Spleen (tissue), 7 donors: ENCODE measurements at regions not wholly inside any gene's neighbourhood (a gene's known extent, or its start where the extent isn't known, plus 50 kb on each side); places are given as distances from the start of the nearest gene placed in this dataset.

Source experiments
- POLR2AphosphoS5 ChIP-seq, 3 donors: sonication (generic); formaldehyde crosslinking; IDR thresholded peaks; one replicate each; pipeline ENCODE4 v1.5.1; 2017; ENCODE audit warnings: antibody characterized with exemption in 3 of 3
- TF ChIP-seq, protein P1 (sequence below), 11 experiments: fragments of 200-600 bp in 7 of 11; fragments of 450-650 bp in 4 of 11; sonication (generic) in 4 of 11; IDR thresholded peaks in 8 of 11; conservative IDR thresholded peaks in 3 of 11; 1 replicate in 7 of 11; 2 replicates in 4 of 11; pipeline versions ENCODE4 v1.4.0 to v1.8.0; 2016 to 2021; ENCODE audit warnings: antibody characterized with exemption in 11 of 11, inconsistent platforms in 4 of 11, mild to moderate bottlenecking in 1 of 11
- donor health status: DM: no; HTN: no; CAD: no; lungs with moderate emphysema.
- donor health status: DM: no; HTN: no; CAD: no.
- donor health status: DM: no; HTN: no; CAD: no.

- TF ChIP-seq, protein P1, sequence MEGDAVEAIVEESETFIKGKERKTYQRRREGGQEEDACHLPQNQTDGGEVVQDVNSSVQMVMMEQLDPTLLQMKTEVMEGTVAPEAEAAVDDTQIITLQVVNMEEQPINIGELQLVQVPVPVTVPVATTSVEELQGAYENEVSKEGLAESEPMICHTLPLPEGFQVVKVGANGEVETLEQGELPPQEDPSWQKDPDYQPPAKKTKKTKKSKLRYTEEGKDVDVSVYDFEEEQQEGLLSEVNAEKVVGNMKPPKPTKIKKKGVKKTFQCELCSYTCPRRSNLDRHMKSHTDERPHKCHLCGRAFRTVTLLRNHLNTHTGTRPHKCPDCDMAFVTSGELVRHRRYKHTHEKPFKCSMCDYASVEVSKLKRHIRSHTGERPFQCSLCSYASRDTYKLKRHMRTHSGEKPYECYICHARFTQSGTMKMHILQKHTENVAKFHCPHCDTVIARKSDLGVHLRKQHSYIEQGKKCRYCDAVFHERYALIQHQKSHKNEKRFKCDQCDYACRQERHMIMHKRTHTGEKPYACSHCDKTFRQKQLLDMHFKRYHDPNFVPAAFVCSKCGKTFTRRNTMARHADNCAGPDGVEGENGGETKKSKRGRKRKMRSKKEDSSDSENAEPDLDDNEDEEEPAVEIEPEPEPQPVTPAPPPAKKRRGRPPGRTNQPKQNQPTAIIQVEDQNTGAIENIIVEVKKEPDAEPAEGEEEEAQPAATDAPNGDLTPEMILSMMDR (IDR thresholded peaks at IDR 0.05 in 8 of 11, conservative IDR thresholded peaks at IDR 0.05 in 3 of 11) = no peak
- TF ChIP-seq POLR2AphosphoS5 (IDR thresholded peaks at IDR 0.05) = no peak
Observed at GRCh38 chr2:120798567-120799247, 63.0 kb downstream of the GLI2 start.
